Stomach (tissue), 4 donors: ENCODE measurements at regions not wholly inside any gene's neighbourhood (a gene's known extent, or its start where the extent isn't known, plus 50 kb on each side); places are given as distances from the start of the nearest gene placed in this dataset.

ENCODE experiments used
- EP300 ChIP-seq: sonication (generic); formaldehyde crosslinking; IDR thresholded peaks from one replicate; pipeline ENCODE4 v1.6.1; 2017; ENCODE audit warnings: antibody characterized with exemption
- POLR2A ChIP-seq, 4 donors: fragments of 450-650 bp; IDR thresholded peaks; one replicate each; pipeline ENCODE4 v1.6.1; 2016; ENCODE audit warnings: antibody characterized with exemption in 4 of 4, control low read depth in 2 of 4, mild to moderate bottlenecking in 1 of 4, moderate library complexity in 1 of 4
- TF ChIP-seq, protein P1 (sequence below), 7 experiments: fragments of 450-650 bp in 4 of 7; fragments of 200-600 bp in 3 of 7; sonication (generic) in 3 of 7; IDR thresholded peaks; one replicate each; pipeline ENCODE4 v1.5.1; 2016 to 2019; ENCODE audit warnings: antibody characterized with exemption in 7 of 7, control low read depth in 2 of 7, mild to moderate bottlenecking in 1 of 7

DNA sequence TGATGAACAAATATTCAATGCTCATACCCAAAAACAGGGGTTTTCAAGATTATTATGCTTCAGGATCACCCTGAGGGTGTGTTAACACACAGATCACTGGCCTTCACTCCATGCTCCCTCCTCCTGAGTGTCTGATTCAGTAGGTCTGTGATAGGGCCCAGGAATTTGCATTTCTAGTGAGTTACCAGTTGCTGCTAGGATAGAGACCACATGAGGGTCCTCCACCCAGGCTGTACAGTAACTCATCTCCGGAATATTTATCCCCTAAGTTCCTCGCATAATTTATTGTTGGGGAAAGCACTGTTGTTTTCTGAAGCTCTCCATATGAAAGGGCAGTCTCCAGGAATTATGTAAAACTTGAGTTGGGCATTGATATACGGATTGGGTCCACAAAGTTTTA is 1106.6 kb upstream of the B3GALT2 start:
- TF ChIP-seq, protein P1, sequence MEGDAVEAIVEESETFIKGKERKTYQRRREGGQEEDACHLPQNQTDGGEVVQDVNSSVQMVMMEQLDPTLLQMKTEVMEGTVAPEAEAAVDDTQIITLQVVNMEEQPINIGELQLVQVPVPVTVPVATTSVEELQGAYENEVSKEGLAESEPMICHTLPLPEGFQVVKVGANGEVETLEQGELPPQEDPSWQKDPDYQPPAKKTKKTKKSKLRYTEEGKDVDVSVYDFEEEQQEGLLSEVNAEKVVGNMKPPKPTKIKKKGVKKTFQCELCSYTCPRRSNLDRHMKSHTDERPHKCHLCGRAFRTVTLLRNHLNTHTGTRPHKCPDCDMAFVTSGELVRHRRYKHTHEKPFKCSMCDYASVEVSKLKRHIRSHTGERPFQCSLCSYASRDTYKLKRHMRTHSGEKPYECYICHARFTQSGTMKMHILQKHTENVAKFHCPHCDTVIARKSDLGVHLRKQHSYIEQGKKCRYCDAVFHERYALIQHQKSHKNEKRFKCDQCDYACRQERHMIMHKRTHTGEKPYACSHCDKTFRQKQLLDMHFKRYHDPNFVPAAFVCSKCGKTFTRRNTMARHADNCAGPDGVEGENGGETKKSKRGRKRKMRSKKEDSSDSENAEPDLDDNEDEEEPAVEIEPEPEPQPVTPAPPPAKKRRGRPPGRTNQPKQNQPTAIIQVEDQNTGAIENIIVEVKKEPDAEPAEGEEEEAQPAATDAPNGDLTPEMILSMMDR (IDR thresholded peaks at IDR 0.05): no peak
- TF ChIP-seq POLR2A (IDR thresholded peaks at IDR 0.05) (no peak), EP300 (no peak)
